ENCODE measurements at regions not wholly inside any gene's neighbourhood (a gene's known extent, or its start where the extent isn't known, plus 50 kb on each side); places are given as distances from the start of the nearest gene placed in this dataset.

DNA sequence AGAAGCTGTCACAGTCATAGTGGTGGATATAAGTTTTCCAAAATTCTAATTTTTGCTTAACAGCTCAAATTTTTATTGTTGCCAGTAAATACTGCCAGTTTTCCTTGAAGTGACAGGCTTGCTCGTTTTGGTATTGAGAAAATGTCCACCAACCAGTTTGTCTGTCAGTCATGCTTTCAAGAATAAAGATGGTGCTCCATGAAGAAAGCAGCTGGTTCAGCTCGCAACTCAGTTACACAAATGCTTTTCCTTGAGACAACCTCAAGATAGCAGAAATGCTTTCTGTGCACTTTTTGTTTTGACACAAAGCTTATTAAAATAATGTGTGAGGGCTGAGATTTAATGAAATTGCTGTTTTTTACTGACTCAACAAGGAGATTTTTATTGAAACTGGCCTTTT, 135.7 kb downstream of the LRRC70 start:
- TF ChIP-seq, protein P1, sequence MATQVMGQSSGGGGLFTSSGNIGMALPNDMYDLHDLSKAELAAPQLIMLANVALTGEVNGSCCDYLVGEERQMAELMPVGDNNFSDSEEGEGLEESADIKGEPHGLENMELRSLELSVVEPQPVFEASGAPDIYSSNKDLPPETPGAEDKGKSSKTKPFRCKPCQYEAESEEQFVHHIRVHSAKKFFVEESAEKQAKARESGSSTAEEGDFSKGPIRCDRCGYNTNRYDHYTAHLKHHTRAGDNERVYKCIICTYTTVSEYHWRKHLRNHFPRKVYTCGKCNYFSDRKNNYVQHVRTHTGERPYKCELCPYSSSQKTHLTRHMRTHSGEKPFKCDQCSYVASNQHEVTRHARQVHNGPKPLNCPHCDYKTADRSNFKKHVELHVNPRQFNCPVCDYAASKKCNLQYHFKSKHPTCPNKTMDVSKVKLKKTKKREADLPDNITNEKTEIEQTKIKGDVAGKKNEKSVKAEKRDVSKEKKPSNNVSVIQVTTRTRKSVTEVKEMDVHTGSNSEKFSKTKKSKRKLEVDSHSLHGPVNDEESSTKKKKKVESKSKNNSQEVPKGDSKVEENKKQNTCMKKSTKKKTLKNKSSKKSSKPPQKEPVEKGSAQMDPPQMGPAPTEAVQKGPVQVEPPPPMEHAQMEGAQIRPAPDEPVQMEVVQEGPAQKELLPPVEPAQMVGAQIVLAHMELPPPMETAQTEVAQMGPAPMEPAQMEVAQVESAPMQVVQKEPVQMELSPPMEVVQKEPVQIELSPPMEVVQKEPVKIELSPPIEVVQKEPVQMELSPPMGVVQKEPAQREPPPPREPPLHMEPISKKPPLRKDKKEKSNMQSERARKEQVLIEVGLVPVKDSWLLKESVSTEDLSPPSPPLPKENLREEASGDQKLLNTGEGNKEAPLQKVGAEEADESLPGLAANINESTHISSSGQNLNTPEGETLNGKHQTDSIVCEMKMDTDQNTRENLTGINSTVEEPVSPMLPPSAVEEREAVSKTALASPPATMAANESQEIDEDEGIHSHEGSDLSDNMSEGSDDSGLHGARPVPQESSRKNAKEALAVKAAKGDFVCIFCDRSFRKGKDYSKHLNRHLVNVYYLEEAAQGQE (IDR thresholded peaks at IDR 0.05; ENCODE audit: borderline replicate concordance) = no peak
- TF ChIP-seq, protein P2, sequence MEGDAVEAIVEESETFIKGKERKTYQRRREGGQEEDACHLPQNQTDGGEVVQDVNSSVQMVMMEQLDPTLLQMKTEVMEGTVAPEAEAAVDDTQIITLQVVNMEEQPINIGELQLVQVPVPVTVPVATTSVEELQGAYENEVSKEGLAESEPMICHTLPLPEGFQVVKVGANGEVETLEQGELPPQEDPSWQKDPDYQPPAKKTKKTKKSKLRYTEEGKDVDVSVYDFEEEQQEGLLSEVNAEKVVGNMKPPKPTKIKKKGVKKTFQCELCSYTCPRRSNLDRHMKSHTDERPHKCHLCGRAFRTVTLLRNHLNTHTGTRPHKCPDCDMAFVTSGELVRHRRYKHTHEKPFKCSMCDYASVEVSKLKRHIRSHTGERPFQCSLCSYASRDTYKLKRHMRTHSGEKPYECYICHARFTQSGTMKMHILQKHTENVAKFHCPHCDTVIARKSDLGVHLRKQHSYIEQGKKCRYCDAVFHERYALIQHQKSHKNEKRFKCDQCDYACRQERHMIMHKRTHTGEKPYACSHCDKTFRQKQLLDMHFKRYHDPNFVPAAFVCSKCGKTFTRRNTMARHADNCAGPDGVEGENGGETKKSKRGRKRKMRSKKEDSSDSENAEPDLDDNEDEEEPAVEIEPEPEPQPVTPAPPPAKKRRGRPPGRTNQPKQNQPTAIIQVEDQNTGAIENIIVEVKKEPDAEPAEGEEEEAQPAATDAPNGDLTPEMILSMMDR (IDR thresholded peaks at IDR 0.05; ENCODE audit: poor library complexity, severe bottlenecking) = no peak
- no peak for TF ChIP-seq RAD21 (conservative IDR thresholded peaks at IDR 0.05)
